GM23338 (cell line): ENCODE measurements at regions not wholly inside any gene's neighbourhood (a gene's known extent, or its start where the extent isn't known, plus 50 kb on each side); places are given as distances from the start of the nearest gene placed in this dataset.

Experiments used
- EZH2phosphoT487 ChIP-seq: fragments of 200-600 bp; sonication (generic); IDR thresholded peaks from one replicate; pipeline ENCODE4 v1.8.1; 2018; ENCODE audit warnings: antibody characterized with exemption; ENCODE audit not compliant: unreplicated experiment
- POLR2AphosphoS5 ChIP-seq: IDR thresholded peaks from 2 replicates; pipeline ENCODE4 v1.6.1; 2016; ENCODE audit warnings: antibody characterized with exemption, low read depth
- TF ChIP-seq, protein P1 (sequence below), 2 experiments: fragments of 200-600 bp in 1 of 2; sonication (generic) in 1 of 2; conservative IDR thresholded peaks; 2 replicates each; pipeline versions ENCODE4 v1.5.1 to v1.6.1; 2016 to 2017; ENCODE audit warnings: antibody characterized with exemption in 2 of 2, low read depth in 2 of 2, mild to moderate bottlenecking in 2 of 2, moderate library complexity in 1 of 2
- TF ChIP-seq, protein P2 (sequence below): IDR thresholded peaks from one replicate; pipeline ENCODE4 v1.6.1; 2018; ENCODE audit warnings: antibody characterized with exemption; ENCODE audit not compliant: unreplicated experiment

DNA sequence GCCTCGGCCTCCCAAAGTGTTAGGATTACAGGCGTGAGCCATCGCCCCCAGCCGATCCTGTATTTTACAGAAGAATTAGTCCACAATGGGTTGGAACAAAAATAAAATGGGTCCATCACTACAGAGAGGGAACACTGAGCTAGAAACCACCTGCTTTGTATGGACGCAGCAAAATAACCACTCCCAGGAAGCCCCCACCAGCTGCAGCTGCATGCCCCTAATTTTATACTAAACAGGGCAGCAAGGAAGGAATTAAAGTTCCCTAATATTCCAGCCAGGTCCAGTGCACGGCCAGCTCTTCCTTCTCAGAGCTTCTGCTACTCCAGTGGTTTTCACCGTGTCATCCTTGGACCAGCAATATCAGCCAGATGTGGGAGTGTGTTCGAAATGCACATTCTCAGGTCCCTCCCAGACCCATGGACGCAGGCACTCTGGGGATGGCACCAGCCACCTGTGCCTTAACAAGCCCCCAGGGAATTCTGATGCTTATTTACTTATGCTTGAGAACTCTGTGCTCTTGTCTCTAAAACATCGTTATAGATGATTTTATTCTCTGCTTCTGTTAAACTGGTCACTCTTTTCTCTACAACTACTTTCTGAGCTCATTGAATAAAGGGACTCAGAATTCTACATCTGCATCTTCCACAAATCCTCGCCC lies 189.5 kb upstream of the SLC24A3 start:
- TF ChIP-seq, protein P1, sequence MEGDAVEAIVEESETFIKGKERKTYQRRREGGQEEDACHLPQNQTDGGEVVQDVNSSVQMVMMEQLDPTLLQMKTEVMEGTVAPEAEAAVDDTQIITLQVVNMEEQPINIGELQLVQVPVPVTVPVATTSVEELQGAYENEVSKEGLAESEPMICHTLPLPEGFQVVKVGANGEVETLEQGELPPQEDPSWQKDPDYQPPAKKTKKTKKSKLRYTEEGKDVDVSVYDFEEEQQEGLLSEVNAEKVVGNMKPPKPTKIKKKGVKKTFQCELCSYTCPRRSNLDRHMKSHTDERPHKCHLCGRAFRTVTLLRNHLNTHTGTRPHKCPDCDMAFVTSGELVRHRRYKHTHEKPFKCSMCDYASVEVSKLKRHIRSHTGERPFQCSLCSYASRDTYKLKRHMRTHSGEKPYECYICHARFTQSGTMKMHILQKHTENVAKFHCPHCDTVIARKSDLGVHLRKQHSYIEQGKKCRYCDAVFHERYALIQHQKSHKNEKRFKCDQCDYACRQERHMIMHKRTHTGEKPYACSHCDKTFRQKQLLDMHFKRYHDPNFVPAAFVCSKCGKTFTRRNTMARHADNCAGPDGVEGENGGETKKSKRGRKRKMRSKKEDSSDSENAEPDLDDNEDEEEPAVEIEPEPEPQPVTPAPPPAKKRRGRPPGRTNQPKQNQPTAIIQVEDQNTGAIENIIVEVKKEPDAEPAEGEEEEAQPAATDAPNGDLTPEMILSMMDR (conservative IDR thresholded peaks at IDR 0.05; ENCODE audit: low read depth in 2 of 2): no peak
- TF ChIP-seq, protein P2, sequence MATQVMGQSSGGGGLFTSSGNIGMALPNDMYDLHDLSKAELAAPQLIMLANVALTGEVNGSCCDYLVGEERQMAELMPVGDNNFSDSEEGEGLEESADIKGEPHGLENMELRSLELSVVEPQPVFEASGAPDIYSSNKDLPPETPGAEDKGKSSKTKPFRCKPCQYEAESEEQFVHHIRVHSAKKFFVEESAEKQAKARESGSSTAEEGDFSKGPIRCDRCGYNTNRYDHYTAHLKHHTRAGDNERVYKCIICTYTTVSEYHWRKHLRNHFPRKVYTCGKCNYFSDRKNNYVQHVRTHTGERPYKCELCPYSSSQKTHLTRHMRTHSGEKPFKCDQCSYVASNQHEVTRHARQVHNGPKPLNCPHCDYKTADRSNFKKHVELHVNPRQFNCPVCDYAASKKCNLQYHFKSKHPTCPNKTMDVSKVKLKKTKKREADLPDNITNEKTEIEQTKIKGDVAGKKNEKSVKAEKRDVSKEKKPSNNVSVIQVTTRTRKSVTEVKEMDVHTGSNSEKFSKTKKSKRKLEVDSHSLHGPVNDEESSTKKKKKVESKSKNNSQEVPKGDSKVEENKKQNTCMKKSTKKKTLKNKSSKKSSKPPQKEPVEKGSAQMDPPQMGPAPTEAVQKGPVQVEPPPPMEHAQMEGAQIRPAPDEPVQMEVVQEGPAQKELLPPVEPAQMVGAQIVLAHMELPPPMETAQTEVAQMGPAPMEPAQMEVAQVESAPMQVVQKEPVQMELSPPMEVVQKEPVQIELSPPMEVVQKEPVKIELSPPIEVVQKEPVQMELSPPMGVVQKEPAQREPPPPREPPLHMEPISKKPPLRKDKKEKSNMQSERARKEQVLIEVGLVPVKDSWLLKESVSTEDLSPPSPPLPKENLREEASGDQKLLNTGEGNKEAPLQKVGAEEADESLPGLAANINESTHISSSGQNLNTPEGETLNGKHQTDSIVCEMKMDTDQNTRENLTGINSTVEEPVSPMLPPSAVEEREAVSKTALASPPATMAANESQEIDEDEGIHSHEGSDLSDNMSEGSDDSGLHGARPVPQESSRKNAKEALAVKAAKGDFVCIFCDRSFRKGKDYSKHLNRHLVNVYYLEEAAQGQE: no peak
- TF ChIP-seq EZH2phosphoT487 (no peak), POLR2AphosphoS5 (no peak)
